Endothelial cell of umbilical vein (primary cell): ENCODE measurements at regions not wholly inside any gene's neighbourhood (a gene's known extent, or its start where the extent isn't known, plus 50 kb on each side); places are given as distances from the start of the nearest gene placed in this dataset.

Experiments
- BruUV-seq: library from RNA; stranded (reverse); fragments of 400-500 nt; replicated peaks from 2 replicates; lab custom pipeline; 2021; lab: Mats Ljungman, UMichigan
- CTCF ChIA-PET: fragments of 300-600, 350-600 bp; sonication (Branson Sonifier 250); formaldehyde crosslinking; loops from one replicate; lab custom pipeline; 2021; ENCODE audit warnings: antibody characterized with exemption, inconsistent platforms; lab: Charles Lee
- POLR2A ChIA-PET: fragments of 300-600, 350-600 bp; sonication (Branson Sonifier 250); formaldehyde crosslinking; loops from one replicate; lab custom pipeline; 2021; ENCODE audit warnings: antibody characterized with exemption, inconsistent platforms; lab: Charles Lee
- DNase-seq: peaks from one replicate; pipeline ENCODE4 v3.0.0-alpha.2; 2011; ENCODE audit warnings: low read depth, low spot score
- FAIRE-seq: peaks from 2 replicates; lab custom pipeline; 2011; peaks lifted over from hg19 to GRCh38; lab: Jason Lieb, UNC
- H2AFZ ChIP-seq: 2 replicates; pipeline ENCODE4 v1.6.0; 2012; ENCODE audit warnings: low read depth, low read length, control low read depth, inconsistent platforms
- H3K27ac ChIP-seq: 2 replicates; pipeline ENCODE4 v1.5.1; 2011; ENCODE audit warnings: low read depth, mild to moderate bottlenecking, control low read depth, low read length, moderate library complexity; ENCODE audit not compliant: insufficient read depth
- H3K27me3 ChIP-seq, 2 experiments: 2 replicates each; pipeline versions ENCODE4 v1.6.0 to v1.6.1; 2011; ENCODE audit warnings: low read length in 2 of 2, mixed read lengths in 1 of 2; ENCODE audit not compliant: control insufficient read depth in 2 of 2, insufficient read depth in 2 of 2
- H3K36me3 ChIP-seq, 2 experiments: 2 replicates in 1 of 2; 3 replicates in 1 of 2; pipeline ENCODE4 v1.5.1; 2011; ENCODE audit warnings: low read length in 2 of 2, mild to moderate bottlenecking in 1 of 2, moderate library complexity in 1 of 2; ENCODE audit not compliant: control insufficient read depth in 2 of 2, insufficient read depth in 2 of 2; ENCODE audit errors: extremely low read depth in 1 of 2
- H3K4me1 ChIP-seq: 3 replicates; pipeline ENCODE4 v1.5.1; 2011; ENCODE audit warnings: mild to moderate bottlenecking, low read length; ENCODE audit not compliant: control insufficient read depth, insufficient read depth; ENCODE audit errors: extremely low read depth
- H3K4me2 ChIP-seq: 2 replicates; pipeline ENCODE4 v1.6.1; 2011; ENCODE audit warnings: low read length, control low read depth, mixed read lengths; ENCODE audit not compliant: insufficient read depth
- H3K4me3 ChIP-seq, 3 experiments: fragments of 200-600 bp in 1 of 3; sonication (generic), shearing (Covaris generic) in 1 of 3; replicated peaks in 1 of 3; 2 replicates each; pipeline ENCODE4 v1.5.1; 2011 to 2016; ENCODE audit warnings: control low read depth in 3 of 3, low read length in 3 of 3, mild to moderate bottlenecking in 2 of 3, inconsistent platforms in 1 of 3, low read depth in 1 of 3, moderate library complexity in 1 of 3; ENCODE audit not compliant: insufficient read depth in 1 of 3
- H3K79me2 ChIP-seq: 2 replicates; pipeline ENCODE4 v1.6.0; 2012; ENCODE audit warnings: low read length, inconsistent platforms; ENCODE audit not compliant: control insufficient read depth, insufficient read depth
- H3K9ac ChIP-seq: replicated peaks from 2 replicates; pipeline ENCODE3; 2011; ENCODE audit warnings: low read length, control low read depth; ENCODE audit not compliant: insufficient read depth; ENCODE audit errors: extremely low read depth
- H3K9me1 ChIP-seq: replicated peaks from 3 replicates; pipeline ENCODE4 v1.6.0; 2011; ENCODE audit warnings: mild to moderate bottlenecking, low read length; ENCODE audit not compliant: control insufficient read depth, insufficient read depth; ENCODE audit errors: extremely low read depth
- H3K9me3 ChIP-seq: replicated peaks from 2 replicates; pipeline ENCODE4 v1.5.1; 2012; ENCODE audit warnings: low read length, inconsistent platforms; ENCODE audit not compliant: control insufficient read depth, insufficient read depth
- H4K20me1 ChIP-seq: replicated peaks from 2 replicates; pipeline ENCODE3; 2011; ENCODE audit warnings: mild to moderate bottlenecking, low read length; ENCODE audit not compliant: control insufficient read depth, insufficient read depth; ENCODE audit errors: extremely low read depth
- CTCF ChIP-seq, 2 donors: IDR thresholded peaks; 1 replicate in 1 of 2; 2 replicates in 1 of 2; pipeline ENCODE4 v1.5.1; 2011; ENCODE audit warnings: low read length in 2 of 2, mild to moderate bottlenecking in 2 of 2, moderate library complexity in 2 of 2, control low read depth in 1 of 2, inconsistent platforms in 1 of 2, low read depth in 1 of 2; ENCODE audit not compliant: insufficient read depth in 1 of 2; ENCODE audit errors: extremely low read depth in 1 of 2
- EZH2 ChIP-seq: IDR thresholded peaks from 2 replicates; pipeline ENCODE4 v1.6.1; 2012; ENCODE audit warnings: borderline replicate concordance, low read depth, mild to moderate bottlenecking, moderate library complexity, low read length, inconsistent platforms; ENCODE audit not compliant: severe bottlenecking
- FOS ChIP-seq: IDR thresholded peaks from 2 replicates; pipeline ENCODE4 v1.6.1; 2011; ENCODE audit warnings: mild to moderate bottlenecking, low read length, moderate library complexity, borderline replicate concordance; ENCODE audit not compliant: insufficient read depth
- GATA2 ChIP-seq: IDR thresholded peaks from 2 replicates; pipeline ENCODE4 v1.7.0; 2011; ENCODE audit warnings: low read depth, mild to moderate bottlenecking, moderate library complexity, mixed read lengths, low read length; ENCODE audit not compliant: insufficient read length, insufficient read depth
- JUN ChIP-seq: IDR thresholded peaks from 2 replicates; pipeline ENCODE4 v1.6.1; 2011; ENCODE audit warnings: borderline replicate concordance, low read depth; ENCODE audit not compliant: insufficient read length, insufficient read depth
- MAX ChIP-seq: IDR thresholded peaks from 2 replicates; pipeline ENCODE4 v1.6.1; 2011; ENCODE audit not compliant: insufficient read depth, insufficient read length
- MYC ChIP-seq: IDR thresholded peaks from one replicate; pipeline ENCODE4 v1.6.1; 2011; ENCODE audit warnings: mild to moderate bottlenecking, low read depth, low read length
- POLR2A ChIP-seq: IDR thresholded peaks from 2 replicates; pipeline ENCODE4 v1.6.1; 2012; ENCODE audit warnings: low read depth, mild to moderate bottlenecking, control low read depth, low read length
- POLR2AphosphoS5 ChIP-seq: IDR thresholded peaks from 2 replicates; pipeline ENCODE4 v1.6.1; 2012; ENCODE audit warnings: low read depth, mild to moderate bottlenecking, control low read depth, low read length, moderate library complexity; ENCODE audit not compliant: insufficient read depth
- dilution Hi-C: fragments of 300-500 bp; cut with MboI; formaldehyde crosslinking; loops from one replicate; pipeline ENCODE4 v1.15.0; 2019; ENCODE audit warnings: low sequenced_read_pairs; ENCODE audit not compliant: extremely low pct_ligation_motif_present
- intact Hi-C: fragments of 100-400 bp; cut with micrococcal nuclease; formaldehyde crosslinking; loops from one replicate; pipeline ENCODE4 v1.10.0; 2022

GRCh38 chr11:39425226-39425625 is 2034.2 kb downstream of the LRRC4C start:
- Histone ChIP-seq H3K27ac (no peak overlapping the region), H4K20me1 (no peaks in the 10 kb centered on the region), H3K4me3 (no peak overlapping the region), H3K27me3 (no peaks in the 10 kb centered on the region), H3K36me3 (no peaks in the 10 kb centered on the region), H2AFZ (no peak overlapping the region), H3K4me2 (no peak overlapping the region), H3K9me3 (peaks cover 1% of the 10 kb centered on the region), H3K9me1 (no peaks in the 10 kb centered on the region), H3K4me1 (no peaks in the 10 kb centered on the region), H3K9ac (no peak overlapping the region), H3K79me2 (no peaks in the 10 kb centered on the region)
- intact Hi-C loops (no loop called here), dilution Hi-C loops (no loop called here)
- ChIA-PET CTCF (no interaction called here), POLR2A (no interaction called here)
- FAIRE-seq (no peak), DNase-seq (no peak)
- BruUV-seq, result no TSS peak
- no peak for TF ChIP-seq MYC
- TF ChIP-seq GATA2, result no peak
- no peak for TF ChIP-seq POLR2AphosphoS5
- no peak for TF ChIP-seq JUN
- TF ChIP-seq MAX, result no peak
- no peak for TF ChIP-seq EZH2
- TF ChIP-seq FOS, result no peak
- TF ChIP-seq CTCF (IDR thresholded peaks at IDR 0.05; ENCODE audit: extremely low read depth in 1 of 2, insufficient read depth in 1 of 2, low read depth in 1 of 2, low read length in 2 of 2), result no peak
- no peak for TF ChIP-seq POLR2A
